Esophagus muscularis mucosa (tissue), 3 donors: ENCODE measurements at regions not wholly inside any gene's neighbourhood (a gene's known extent, or its start where the extent isn't known, plus 50 kb on each side); places are given as distances from the start of the nearest gene placed in this dataset.
"Not testable (repeated sequence)": the region's sequence is repeated elsewhere in the genome, so short reads cannot be mapped to it uniquely, and the experiment has no call there.

ENCODE experiments used
- CTCF ChIP-seq, 3 experiments: fragments of 200-600 bp in 2 of 3; fragments of 450-650 bp in 1 of 3; sonication (generic) in 2 of 3; IDR thresholded peaks; one replicate each; pipeline ENCODE4 v1.5.1; 2017 to 2019; ENCODE audit warnings: antibody characterized with exemption in 3 of 3, mild to moderate bottlenecking in 2 of 3, moderate library complexity in 1 of 3
- POLR2A ChIP-seq: fragments of 450-650 bp; IDR thresholded peaks from one replicate; pipeline ENCODE4 v1.6.1; 2017; ENCODE audit warnings: antibody characterized with exemption, moderate library complexity, mild to moderate bottlenecking, low read depth

GRCh38 chr3:101925124-101925523 lies 75.8 kb downstream of the NFKBIZ start:
- not testable (repeated sequence) for TF ChIP-seq CTCF (IDR thresholded peaks at IDR 0.05); POLR2A
